ENCODE measurements at regions not wholly inside any gene's neighbourhood (a gene's known extent, or its start where the extent isn't known, plus 50 kb on each side); places are given as distances from the start of the nearest gene placed in this dataset.

- DNase-seq (ENCODE audit: low read depth, low spot score) = peak; percentile 17
- no peak overlapping the region for H2AFZ ChIP-seq (ENCODE audit: low read depth, low read length)
- no peak overlapping the region for H3K27ac ChIP-seq (ENCODE audit: insufficient read depth, low read depth, low read length)
- dilution Hi-C loops (cut with MboI; ENCODE audit: extremely low pct_ligation_motif_present, low sequenced_read_pairs) (no loop called here), intact Hi-C loops (cut with micrococcal nuclease) (no loop called here)
- H4K20me1 ChIP-seq (replicated peaks; ENCODE audit: control insufficient read depth, extremely low read depth, insufficient read depth, low read length) = no peaks in the 10 kb centered on the region
- H3K4me1 ChIP-seq (ENCODE audit: control insufficient read depth, extremely low read depth, insufficient read depth, low read length) = no peaks in the 10 kb centered on the region
- H3K79me2 ChIP-seq (ENCODE audit: control insufficient read depth, insufficient read depth, low read length) = no peaks in the 10 kb centered on the region
- no peaks in the 10 kb centered on the region for H3K9me1 ChIP-seq (replicated peaks; ENCODE audit: control insufficient read depth, extremely low read depth, insufficient read depth, low read length)
- H3K4me3 ChIP-seq (replicated peaks in 1 of 3; ENCODE audit: insufficient read depth in 1 of 3, low read depth in 1 of 3, low read length in 3 of 3) = no peak overlapping the region
- no peaks in the 10 kb centered on the region for H3K9me3 ChIP-seq (replicated peaks; ENCODE audit: control insufficient read depth, insufficient read depth, low read length)
- ChIA-PET POLR2A (no interaction called here), CTCF (no interaction called here)
- H3K27me3 ChIP-seq (ENCODE audit: control insufficient read depth in 2 of 2, insufficient read depth in 2 of 2, low read length in 2 of 2) = no peaks in the 10 kb centered on the region
- H3K4me2 ChIP-seq (ENCODE audit: insufficient read depth, low read length) = no peak overlapping the region
- FAIRE-seq = peak; percentile 26
- TF ChIP-seq GATA2 (IDR thresholded peaks at IDR 0.05; ENCODE audit: insufficient read depth, insufficient read length, low read depth, low read length) = no peak
- BruUV-seq (replicated peaks) = no TSS peak
- H3K9ac ChIP-seq (replicated peaks; ENCODE audit: extremely low read depth, insufficient read depth, low read length) = no peak overlapping the region
- no peaks in the 10 kb centered on the region for H3K36me3 ChIP-seq (ENCODE audit: control insufficient read depth in 2 of 2, extremely low read depth in 1 of 2, insufficient read depth in 2 of 2, low read length in 2 of 2)
Observed at GRCh38 chr3:70805061-70805889, 492.8 kb upstream of the MDFIC2 start.

DNA sequence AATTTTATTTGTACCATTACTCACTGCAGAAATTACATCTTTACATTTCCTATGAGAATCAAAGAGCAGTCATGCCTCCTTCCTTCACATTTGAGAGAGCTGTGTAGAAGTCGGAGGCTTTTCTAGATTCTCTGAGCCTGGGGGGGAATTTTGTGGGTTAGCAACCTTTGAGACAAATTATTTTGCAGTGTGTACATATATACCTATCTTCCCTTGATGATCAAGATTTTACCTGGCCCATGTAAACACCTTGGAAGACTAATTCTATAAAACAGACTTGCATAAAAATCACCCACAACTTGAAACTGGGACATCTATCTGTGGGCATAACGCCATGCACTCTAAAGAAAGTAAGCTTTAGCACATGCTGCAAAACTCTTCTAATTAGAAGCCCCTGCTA is 491.5 kb upstream of the MDFIC2 start:
- H4K20me1 ChIP-seq (replicated peaks; ENCODE audit: control insufficient read depth, extremely low read depth, insufficient read depth, low read length) = no peaks in the 10 kb centered on the region
- FAIRE-seq (no peak), DNase-seq (ENCODE audit: low read depth, low spot score) (no peak)
- no peak overlapping the region for H3K4me3 ChIP-seq (replicated peaks in 1 of 3; ENCODE audit: insufficient read depth in 1 of 3, low read depth in 1 of 3, low read length in 3 of 3)
- H3K4me1 ChIP-seq (ENCODE audit: control insufficient read depth, extremely low read depth, insufficient read depth, low read length) = no peaks in the 10 kb centered on the region
- POLR2A ChIA-PET = no interaction called here
- CTCF ChIA-PET = no interaction called here
- dilution Hi-C loops (cut with MboI; ENCODE audit: extremely low pct_ligation_motif_present, low sequenced_read_pairs) = no loop called here
- no peaks in the 10 kb centered on the region for H3K79me2 ChIP-seq (ENCODE audit: control insufficient read depth, insufficient read depth, low read length)
- no TSS peak for BruUV-seq (replicated peaks)
- no peaks in the 10 kb centered on the region for H3K36me3 ChIP-seq (ENCODE audit: control insufficient read depth in 2 of 2, extremely low read depth in 1 of 2, insufficient read depth in 2 of 2, low read length in 2 of 2)
- no peak overlapping the region for H3K27ac ChIP-seq (ENCODE audit: insufficient read depth, low read depth, low read length)
- H3K9ac ChIP-seq (replicated peaks; ENCODE audit: extremely low read depth, insufficient read depth, low read length) = no peak overlapping the region
- TF ChIP-seq POLR2A (IDR thresholded peaks at IDR 0.05; ENCODE audit: low read depth, low read length) = no peak
- no peak for TF ChIP-seq FOS (IDR thresholded peaks at IDR 0.05; ENCODE audit: borderline replicate concordance, insufficient read depth, low read length)
- no peak for TF ChIP-seq CTCF (IDR thresholded peaks at IDR 0.05; ENCODE audit: extremely low read depth in 1 of 2, insufficient read depth in 1 of 2, low read depth in 1 of 2, low read length in 2 of 2)
- TF ChIP-seq MYC (IDR thresholded peaks at IDR 0.05; ENCODE audit: low read depth, low read length) = no peak
- no peak for TF ChIP-seq MAX (IDR thresholded peaks at IDR 0.05; ENCODE audit: insufficient read depth, insufficient read length)
- TF ChIP-seq EZH2 (IDR thresholded peaks at IDR 0.05; ENCODE audit: borderline replicate concordance, low read depth, low read length, severe bottlenecking) = no peak
- no peak for TF ChIP-seq POLR2AphosphoS5 (IDR thresholded peaks at IDR 0.05; ENCODE audit: insufficient read depth, low read depth, low read length)
- TF ChIP-seq GATA2 (IDR thresholded peaks at IDR 0.05; ENCODE audit: insufficient read depth, insufficient read length, low read depth, low read length) = no peak
- no peak for TF ChIP-seq JUN (IDR thresholded peaks at IDR 0.05; ENCODE audit: borderline replicate concordance, insufficient read depth, insufficient read length, low read depth)
- intact Hi-C loops (cut with micrococcal nuclease) = no loop called here
- H3K4me2 ChIP-seq (ENCODE audit: insufficient read depth, low read length) = no peak overlapping the region
- no peak overlapping the region for H2AFZ ChIP-seq (ENCODE audit: low read depth, low read length)
- H3K9me3 ChIP-seq (replicated peaks; ENCODE audit: control insufficient read depth, insufficient read depth, low read length) = no peaks in the 10 kb centered on the region
- H3K9me1 ChIP-seq (replicated peaks; ENCODE audit: control insufficient read depth, extremely low read depth, insufficient read depth, low read length) = no peaks in the 10 kb centered on the region
- no peaks in the 10 kb centered on the region for H3K27me3 ChIP-seq (ENCODE audit: control insufficient read depth in 2 of 2, insufficient read depth in 2 of 2, low read length in 2 of 2)

All from endothelial cell of umbilical vein (primary cell).